GM23338 (cell line): ENCODE measurements at regions not wholly inside any gene's neighbourhood (a gene's known extent, or its start where the extent isn't known, plus 50 kb on each side); places are given as distances from the start of the nearest gene placed in this dataset.

Experiments
- ATAC-seq: fragments of 200-7000 bp; cut with Tn5 transposase; 3 replicates; pipeline ENCODE4 v1.9.1; 2020
- DNase-seq: peaks from one replicate; pipeline ENCODE4 v3.0.0-alpha.2; 2015; ENCODE audit warnings: low spot score
- H2AFZ ChIP-seq: fragments of 200-600 bp; sonication (generic); 2 replicates; pipeline ENCODE4 v1.8.0; 2016; ENCODE audit warnings: antibody characterized with exemption, mild to moderate bottlenecking, moderate library complexity
- H3F3A ChIP-seq: fragments of 200-600 bp; sonication (generic); replicated peaks from 2 replicates; pipeline ENCODE4 v1.8.0; 2017; ENCODE audit warnings: antibody characterized with exemption, mixed run types, low read depth
- H3K27ac ChIP-seq: fragments of 200-600 bp; sonication (generic); 2 replicates; pipeline ENCODE4 v1.6.1; 2016; ENCODE audit warnings: low read depth
- H3K27me3 ChIP-seq: fragments of 200-600 bp; sonication (generic); 2 replicates; pipeline ENCODE4 v1.8.0; 2016; ENCODE audit warnings: mild to moderate bottlenecking, mixed run types, moderate library complexity; ENCODE audit not compliant: insufficient read depth
- H3K36me3 ChIP-seq: fragments of 200-600 bp; sonication (generic); 2 replicates; pipeline ENCODE4 v1.8.0; 2016; ENCODE audit warnings: mild to moderate bottlenecking; ENCODE audit not compliant: insufficient read depth
- H3K4me1 ChIP-seq: fragments of 200-600 bp; sonication (generic); 2 replicates; pipeline ENCODE4 v1.8.0; 2016; ENCODE audit warnings: mild to moderate bottlenecking, moderate library complexity; ENCODE audit not compliant: insufficient read depth
- H3K4me2 ChIP-seq: fragments of 200-600 bp; sonication (generic); 2 replicates; pipeline ENCODE4 v1.7.1; 2017; ENCODE audit warnings: mixed run types
- H3K4me3 ChIP-seq: fragments of 200-600 bp; sonication (generic); 2 replicates; pipeline ENCODE4 v1.6.1; 2016; ENCODE audit warnings: mixed run types
- H3K79me2 ChIP-seq: fragments of 200-600 bp; sonication (generic); replicated peaks from 2 replicates; pipeline ENCODE4 v1.8.0; 2017; ENCODE audit warnings: mild to moderate bottlenecking; ENCODE audit not compliant: insufficient read depth
- H3K9me2 ChIP-seq: fragments of 200-600 bp; sonication (generic); 2 replicates; pipeline ENCODE4 v1.8.0; 2017; ENCODE audit not compliant: insufficient read depth
- H4K20me1 ChIP-seq: fragments of 200-600 bp; sonication (generic); replicated peaks from 2 replicates; pipeline ENCODE4 v1.8.0; 2017; ENCODE audit warnings: mild to moderate bottlenecking; ENCODE audit not compliant: insufficient read depth
- H3K27ac Mint-ChIP-seq: 2 replicates; pipeline ENCODE4 v1.8.0; 2020; ENCODE audit warnings: inconsistent platforms, mild to moderate bottlenecking, moderate library complexity, mixed read lengths
- H3K27me3 Mint-ChIP-seq: 3 replicates; pipeline ENCODE4 v1.8.0; 2022; ENCODE audit warnings: low read depth, mild to moderate bottlenecking, moderate library complexity, mixed read lengths, inconsistent platforms; ENCODE audit not compliant: insufficient read depth, poor library complexity
- H3K36me3 Mint-ChIP-seq: 3 replicates; pipeline ENCODE4 v1.8.0; 2021; ENCODE audit warnings: low read depth, mild to moderate bottlenecking, inconsistent platforms, moderate library complexity, mixed read lengths
- H3K4me1 Mint-ChIP-seq: 3 replicates; pipeline ENCODE4 v1.8.0; 2020; ENCODE audit warnings: mild to moderate bottlenecking, inconsistent platforms, mixed read lengths
- H3K4me3 Mint-ChIP-seq: 3 replicates; pipeline ENCODE4 v1.8.0; 2021; ENCODE audit warnings: moderate library complexity, mild to moderate bottlenecking, inconsistent platforms, mixed read lengths
- H3K9me3 Mint-ChIP-seq: 3 replicates; pipeline ENCODE4 v1.8.0; 2020; ENCODE audit warnings: moderate library complexity, mild to moderate bottlenecking, inconsistent platforms, mixed read lengths
- EZH2phosphoT487 ChIP-seq: fragments of 200-600 bp; sonication (generic); IDR thresholded peaks from one replicate; pipeline ENCODE4 v1.8.1; 2018; ENCODE audit warnings: antibody characterized with exemption; ENCODE audit not compliant: unreplicated experiment
- TF ChIP-seq, protein P1 (sequence below): fragments of 250-450 bp; sonication (Bioruptor Pico); IDR thresholded peaks from 2 replicates; pipeline ENCODE4 v1.5.0; 2020; ENCODE audit warnings: mild to moderate bottlenecking, moderate library complexity
- TF ChIP-seq, protein P2 (sequence below): IDR thresholded peaks from 2 replicates; pipeline ENCODE4 v1.6.1; 2016; ENCODE audit warnings: antibody characterized with exemption

GRCh38 chr15:36136049-36136448 is 443.4 kb upstream of the CDIN1 start (continued):
- TF ChIP-seq, protein P1, sequence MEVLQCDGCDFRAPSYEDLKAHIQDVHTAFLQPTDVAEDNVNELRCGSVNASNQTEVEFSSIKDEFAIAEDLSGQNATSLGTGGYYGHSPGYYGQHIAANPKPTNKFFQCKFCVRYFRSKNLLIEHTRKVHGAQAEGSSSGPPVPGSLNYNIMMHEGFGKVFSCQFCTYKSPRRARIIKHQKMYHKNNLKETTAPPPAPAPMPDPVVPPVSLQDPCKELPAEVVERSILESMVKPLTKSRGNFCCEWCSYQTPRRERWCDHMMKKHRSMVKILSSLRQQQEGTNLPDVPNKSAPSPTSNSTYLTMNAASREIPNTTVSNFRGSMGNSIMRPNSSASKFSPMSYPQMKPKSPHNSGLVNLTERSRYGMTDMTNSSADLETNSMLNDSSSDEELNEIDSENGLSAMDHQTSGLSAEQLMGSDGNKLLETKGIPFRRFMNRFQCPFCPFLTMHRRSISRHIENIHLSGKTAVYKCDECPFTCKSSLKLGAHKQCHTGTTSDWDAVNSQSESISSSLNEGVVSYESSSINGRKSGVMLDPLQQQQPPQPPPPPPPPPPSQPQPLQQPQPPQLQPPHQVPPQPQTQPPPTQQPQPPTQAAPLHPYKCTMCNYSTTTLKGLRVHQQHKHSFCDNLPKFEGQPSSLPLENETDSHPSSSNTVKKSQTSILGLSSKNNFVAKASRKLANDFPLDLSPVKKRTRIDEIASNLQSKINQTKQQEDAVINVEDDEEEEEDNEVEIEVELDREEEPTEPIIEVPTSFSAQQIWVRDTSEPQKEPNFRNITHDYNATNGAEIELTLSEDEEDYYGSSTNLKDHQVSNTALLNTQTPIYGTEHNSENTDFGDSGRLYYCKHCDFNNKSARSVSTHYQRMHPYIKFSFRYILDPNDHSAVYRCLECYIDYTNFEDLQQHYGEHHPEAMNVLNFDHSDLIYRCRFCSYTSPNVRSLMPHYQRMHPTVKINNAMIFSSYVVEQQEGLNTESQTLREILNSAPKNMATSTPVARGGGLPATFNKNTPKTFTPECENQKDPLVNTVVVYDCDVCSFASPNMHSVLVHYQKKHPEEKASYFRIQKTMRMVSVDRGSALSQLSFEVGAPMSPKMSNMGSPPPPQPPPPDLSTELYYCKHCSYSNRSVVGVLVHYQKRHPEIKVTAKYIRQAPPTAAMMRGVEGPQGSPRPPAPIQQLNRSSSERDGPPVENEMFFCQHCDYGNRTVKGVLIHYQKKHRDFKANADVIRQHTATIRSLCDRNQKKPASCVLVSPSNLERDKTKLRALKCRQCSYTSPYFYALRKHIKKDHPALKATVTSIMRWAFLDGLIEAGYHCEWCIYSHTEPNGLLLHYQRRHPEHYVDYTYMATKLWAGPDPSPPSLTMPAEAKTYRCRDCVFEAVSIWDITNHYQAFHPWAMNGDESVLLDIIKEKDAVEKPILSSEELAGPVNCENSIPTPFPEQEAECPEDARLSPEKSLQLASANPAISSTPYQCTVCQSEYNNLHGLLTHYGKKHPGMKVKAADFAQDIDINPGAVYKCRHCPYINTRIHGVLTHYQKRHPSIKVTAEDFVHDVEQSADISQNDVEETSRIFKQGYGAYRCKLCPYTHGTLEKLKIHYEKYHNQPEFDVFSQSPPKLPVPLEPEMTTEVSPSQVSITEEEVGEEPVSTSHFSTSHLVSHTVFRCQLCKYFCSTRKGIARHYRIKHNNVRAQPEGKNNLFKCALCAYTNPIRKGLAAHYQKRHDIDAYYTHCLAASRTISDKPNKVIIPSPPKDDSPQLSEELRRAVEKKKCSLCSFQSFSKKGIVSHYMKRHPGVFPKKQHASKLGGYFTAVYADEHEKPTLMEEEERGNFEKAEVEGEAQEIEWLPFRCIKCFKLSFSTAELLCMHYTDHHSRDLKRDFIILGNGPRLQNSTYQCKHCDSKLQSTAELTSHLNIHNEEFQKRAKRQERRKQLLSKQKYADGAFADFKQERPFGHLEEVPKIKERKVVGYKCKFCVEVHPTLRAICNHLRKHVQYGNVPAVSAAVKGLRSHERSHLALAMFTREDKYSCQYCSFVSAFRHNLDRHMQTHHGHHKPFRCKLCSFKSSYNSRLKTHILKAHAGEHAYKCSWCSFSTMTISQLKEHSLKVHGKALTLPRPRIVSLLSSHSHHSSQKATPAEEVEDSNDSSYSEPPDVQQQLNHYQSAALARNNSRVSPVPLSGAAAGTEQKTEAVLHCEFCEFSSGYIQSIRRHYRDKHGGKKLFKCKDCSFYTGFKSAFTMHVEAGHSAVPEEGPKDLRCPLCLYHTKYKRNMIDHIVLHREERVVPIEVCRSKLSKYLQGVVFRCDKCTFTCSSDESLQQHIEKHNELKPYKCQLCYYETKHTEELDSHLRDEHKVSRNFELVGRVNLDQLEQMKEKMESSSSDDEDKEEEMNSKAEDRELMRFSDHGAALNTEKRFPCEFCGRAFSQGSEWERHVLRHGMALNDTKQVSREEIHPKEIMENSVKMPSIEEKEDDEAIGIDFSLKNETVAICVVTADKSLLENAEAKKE (CRISPR knock-in tag), result no peak
- TF ChIP-seq EZH2phosphoT487, result no peak

DNA sequence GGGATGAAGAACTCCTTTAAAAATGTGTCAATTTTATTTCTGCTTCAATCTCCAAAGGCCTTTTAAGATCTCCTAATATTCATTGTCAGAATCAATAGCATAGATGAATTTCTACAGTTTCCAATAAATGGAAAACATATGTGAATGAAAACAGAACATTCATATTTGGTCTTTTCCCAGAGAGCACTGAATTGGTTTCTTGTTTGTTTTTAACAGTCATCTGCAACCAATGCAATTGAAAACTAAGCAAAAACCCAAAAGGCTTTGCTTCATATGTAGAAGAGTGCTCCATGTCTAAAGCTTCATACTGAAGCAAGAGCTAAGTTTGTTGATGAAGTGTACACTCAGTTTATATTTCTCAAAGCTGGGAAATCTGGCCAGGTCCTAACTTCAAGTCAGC is 426.5 kb upstream of the CDIN1 start:
- H3F3A ChIP-seq, result no peaks in the 10 kb centered on the region
- H3K27me3 Mint-ChIP-seq, result no peaks in the 10 kb centered on the region
- no peaks in the 10 kb centered on the region for H3K9me2 ChIP-seq
- no peaks in the 10 kb centered on the region for H3K4me1 Mint-ChIP-seq
- no peaks in the 10 kb centered on the region for H3K36me3 Mint-ChIP-seq
- H3K4me1 ChIP-seq, result no peaks in the 10 kb centered on the region
- no peak overlapping the region for H3K27ac ChIP-seq
- ATAC-seq, result no peak
- no peaks in the 10 kb centered on the region for H3K36me3 ChIP-seq
- no peak overlapping the region for H3K4me2 ChIP-seq
- no peaks in the 10 kb centered on the region; the same call in 2 of the 3 replicates for H3K9me3 Mint-ChIP-seq
- H3K4me3 ChIP-seq, result no peak overlapping the region
- H3K27ac Mint-ChIP-seq, result no peak overlapping the region
- no peaks in the 10 kb centered on the region for H3K27me3 ChIP-seq
- TF ChIP-seq, protein P2, sequence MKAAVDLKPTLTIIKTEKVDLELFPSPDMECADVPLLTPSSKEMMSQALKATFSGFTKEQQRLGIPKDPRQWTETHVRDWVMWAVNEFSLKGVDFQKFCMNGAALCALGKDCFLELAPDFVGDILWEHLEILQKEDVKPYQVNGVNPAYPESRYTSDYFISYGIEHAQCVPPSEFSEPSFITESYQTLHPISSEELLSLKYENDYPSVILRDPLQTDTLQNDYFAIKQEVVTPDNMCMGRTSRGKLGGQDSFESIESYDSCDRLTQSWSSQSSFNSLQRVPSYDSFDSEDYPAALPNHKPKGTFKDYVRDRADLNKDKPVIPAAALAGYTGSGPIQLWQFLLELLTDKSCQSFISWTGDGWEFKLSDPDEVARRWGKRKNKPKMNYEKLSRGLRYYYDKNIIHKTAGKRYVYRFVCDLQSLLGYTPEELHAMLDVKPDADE, result no peak
- H3K79me2 ChIP-seq, result no peaks in the 10 kb centered on the region
- no peaks in the 10 kb centered on the region for H4K20me1 ChIP-seq
- no peak overlapping the region for H2AFZ ChIP-seq
- no peak overlapping the region for H3K4me3 Mint-ChIP-seq
- no peak for DNase-seq
